ENCODE measurements at regions not wholly inside any gene's neighbourhood (a gene's known extent, or its start where the extent isn't known, plus 50 kb on each side); places are given as distances from the start of the nearest gene placed in this dataset.

- H3K9me3 ChIP-seq (replicated peaks; ENCODE audit: control insufficient read depth, insufficient read depth, low read depth, low read length): no peaks in the 10 kb centered on the region
- intact Hi-C loops (cut with micrococcal nuclease) (no loop called here), in situ Hi-C loops (cut with MboI) (no loop called here)
- no peaks in the 10 kb centered on the region for H3K27me3 ChIP-seq (ENCODE audit: control insufficient read depth in 2 of 2, insufficient read depth in 2 of 2, low read length in 2 of 2)
- no peak overlapping the region for H3K27ac ChIP-seq (ENCODE audit: extremely low read depth, low read depth, low read length)
- H3K9ac ChIP-seq (ENCODE audit: insufficient read depth in 1 of 2, low read depth in 2 of 2, low read length in 2 of 2): no peak overlapping the region
- H3K4me1 ChIP-seq (replicated peaks in 1 of 2; ENCODE audit: control insufficient read depth in 2 of 2, insufficient read depth in 2 of 2, low read length in 2 of 2): no peaks in the 10 kb centered on the region
- FAIRE-seq: no peak
- ATAC-seq: no peak
- no peaks in the 10 kb centered on the region for H3K79me2 ChIP-seq (ENCODE audit: control insufficient read depth, insufficient read depth, low read length)
- H2AFZ ChIP-seq (ENCODE audit: low read depth, low read length): no peak overlapping the region
- no peak overlapping the region for H3K4me2 ChIP-seq (ENCODE audit: insufficient read depth, low read length)
- H3K36me3 ChIP-seq (ENCODE audit: control insufficient read depth, insufficient read depth, low read length): no peaks in the 10 kb centered on the region
- H3K9me1 ChIP-seq (ENCODE audit: control insufficient read depth, insufficient read depth, low read length): no peaks in the 10 kb centered on the region
- no peak overlapping the region for H3K4me3 ChIP-seq
- no TSS peak for BruUV-seq (replicated peaks)
- ChIA-PET CTCF (ENCODE audit: low intra/inter-chr PET ratio) (no interaction called here), POLR2A (no interaction called here)
- no peak for TF ChIP-seq MCM7 (IDR thresholded peaks at IDR 0.05)
- TF ChIP-seq SNAPC5 (CRISPR knock-in tag; IDR thresholded peaks at IDR 0.05): no peak
- TF ChIP-seq FUS (optimal IDR thresholded peaks at IDR 0.05; ENCODE audit: low read depth, low read length): no peak
- TF ChIP-seq CHD1 (IDR thresholded peaks at IDR 0.05; ENCODE audit: low read length): no peak
- TF ChIP-seq ETS2 (tag; IDR thresholded peaks at IDR 0.05; ENCODE audit: borderline replicate concordance, poor library complexity, severe bottlenecking): no peak
- TF ChIP-seq ZNF354B (CRISPR knock-in tag; IDR thresholded peaks at IDR 0.05): no peak
- no peak for TF ChIP-seq ZNF3 (CRISPR knock-in tag; IDR thresholded peaks at IDR 0.05)
- TF ChIP-seq ZNF584 (CRISPR knock-in tag; IDR thresholded peaks at IDR 0.05; ENCODE audit: low read depth): no peak
- no peak for TF ChIP-seq LCOR (CRISPR knock-in tag; IDR thresholded peaks at IDR 0.05)
- TF ChIP-seq MEF2D (tag; conservative IDR thresholded peaks at IDR 0.05; ENCODE audit: low read depth): no peak
- no peak for TF ChIP-seq ZKSCAN1 (IDR thresholded peaks at IDR 0.05; ENCODE audit: low read depth, low read length)
- no peak for TF ChIP-seq MXD1 (CRISPR knock-in tag; IDR thresholded peaks at IDR 0.05; ENCODE audit: borderline replicate concordance, poor library complexity, severe bottlenecking)
- TF ChIP-seq POLR2AphosphoS2 (IDR thresholded peaks at IDR 0.05; ENCODE audit: low read length): no peak
- TF ChIP-seq EWSR1 (IDR thresholded peaks at IDR 0.05; ENCODE audit: borderline replicate concordance, low read depth, partially characterized antibody): no peak
- no peak for TF ChIP-seq GABPB2 (CRISPR knock-in tag; conservative IDR thresholded peaks at IDR 0.05)
- DNase-seq (ENCODE audit: extremely low read depth in 1 of 4, low spot score in 3 of 4): no peak
- H4K20me1 ChIP-seq (replicated peaks; ENCODE audit: control insufficient read depth, insufficient read depth, low read length): no peaks in the 10 kb centered on the region
Observed at GRCh38 chr4:83712890-83713289, 177.0 kb downstream of the GPAT3 start.

All from K562 (cell line).